GM18498 (cell line): ENCODE measurements at regions not wholly inside any gene's neighbourhood (a gene's known extent, or its start where the extent isn't known, plus 50 kb on each side); places are given as distances from the start of the nearest gene placed in this dataset.
"Not testable (repeated sequence)": the region's sequence is repeated elsewhere in the genome, so short reads cannot be mapped to it uniquely, and the experiment has no call there.

ENCODE experiments used
- ATAC-seq: cut with Tn5 transposase; IDR thresholded peaks from one replicate; pipeline ENCODE4 v1.9.1; 2021; ENCODE audit warnings: mild to moderate bottlenecking, moderate library complexity; ENCODE audit not compliant: unreplicated experiment

DNA sequence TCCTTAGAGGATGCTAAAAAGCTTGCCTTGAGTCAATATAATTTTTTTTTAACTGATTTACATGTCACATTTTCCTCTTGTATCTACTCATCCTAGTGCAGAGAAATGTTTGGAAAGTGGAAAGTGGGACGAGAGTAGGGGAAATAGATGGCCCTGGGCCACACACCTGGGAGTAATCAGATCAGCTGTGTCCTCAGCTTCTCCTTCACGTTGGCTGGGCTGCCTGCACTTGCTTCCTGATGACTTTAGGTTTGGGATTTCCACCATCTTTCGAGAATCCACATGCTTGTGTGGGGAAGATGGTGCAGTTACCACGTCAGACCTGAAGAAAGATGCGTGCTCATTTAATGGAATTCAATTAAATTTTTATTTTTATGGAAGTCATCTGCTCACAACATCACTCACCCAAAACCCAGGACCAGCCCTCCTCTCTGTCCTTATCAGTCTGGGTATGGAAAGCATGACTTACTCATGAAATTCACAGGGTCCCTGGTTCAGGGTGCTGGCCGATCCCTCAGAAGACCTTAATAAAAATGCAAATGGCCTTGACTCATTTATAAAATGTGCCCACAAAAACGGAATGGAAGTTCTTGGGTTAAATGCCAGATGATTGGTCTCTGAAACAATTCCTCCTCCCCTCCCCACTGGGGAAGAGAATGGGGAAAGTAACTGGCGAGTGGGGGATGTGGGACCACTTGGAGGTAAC, 74.5 kb upstream of the TIAM2 start:
- ATAC-seq, result no peak

DNA sequence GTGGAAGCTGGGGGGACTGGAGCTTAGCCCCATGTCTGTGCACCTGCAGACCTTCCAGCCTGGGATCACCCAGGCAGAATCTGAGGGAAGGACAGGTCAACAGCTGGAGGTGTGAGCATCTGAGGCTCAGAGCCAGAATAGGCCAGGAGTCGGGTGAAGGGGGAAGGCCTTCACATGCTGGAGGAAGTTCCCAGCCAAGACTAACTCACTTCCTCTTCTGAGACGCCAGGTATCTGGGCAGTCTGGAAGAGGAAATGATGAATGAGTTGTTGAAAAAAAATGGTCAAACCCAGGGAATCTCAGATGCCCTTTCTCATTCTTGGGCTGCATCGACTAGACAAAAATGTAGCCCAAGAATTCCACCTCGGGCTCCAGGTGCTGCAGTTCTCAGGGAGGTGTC, 73.6 kb upstream of the TIAM2 start:
- ATAC-seq, result no peak

DNA sequence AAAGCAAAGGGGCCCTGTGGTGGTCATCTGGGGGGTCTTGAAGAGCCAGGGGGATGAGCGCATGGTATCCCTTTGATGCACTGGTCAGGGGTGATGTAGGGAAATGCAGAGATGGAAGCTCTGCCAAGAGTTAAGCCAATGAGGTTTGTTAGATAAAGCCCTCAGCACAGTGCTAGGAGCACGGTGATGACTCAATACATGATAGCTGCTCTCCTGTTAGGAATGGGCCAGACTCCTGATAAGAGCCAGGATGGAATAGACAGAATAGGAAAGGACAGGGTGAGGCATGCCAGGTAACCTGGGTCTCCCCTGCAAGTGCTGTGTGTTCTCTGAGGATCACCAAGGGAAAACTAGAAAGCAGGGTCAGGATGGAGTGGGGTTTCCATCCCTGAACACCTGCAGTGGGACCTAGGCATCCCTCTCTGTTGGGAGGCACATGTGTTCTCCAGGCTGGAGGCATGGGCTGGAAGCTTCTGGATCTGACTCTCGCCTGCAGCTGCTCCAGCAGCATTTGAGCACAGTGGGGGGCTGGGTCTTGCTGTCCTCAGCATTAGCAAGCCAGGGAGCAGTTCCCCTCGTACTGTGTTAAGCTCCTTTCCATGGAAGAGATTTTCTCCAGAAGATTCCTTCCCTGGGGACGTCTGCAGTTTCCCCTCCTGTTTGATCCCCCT, 71.8 kb upstream of the TIAM2 start:
- no peak for ATAC-seq

DNA sequence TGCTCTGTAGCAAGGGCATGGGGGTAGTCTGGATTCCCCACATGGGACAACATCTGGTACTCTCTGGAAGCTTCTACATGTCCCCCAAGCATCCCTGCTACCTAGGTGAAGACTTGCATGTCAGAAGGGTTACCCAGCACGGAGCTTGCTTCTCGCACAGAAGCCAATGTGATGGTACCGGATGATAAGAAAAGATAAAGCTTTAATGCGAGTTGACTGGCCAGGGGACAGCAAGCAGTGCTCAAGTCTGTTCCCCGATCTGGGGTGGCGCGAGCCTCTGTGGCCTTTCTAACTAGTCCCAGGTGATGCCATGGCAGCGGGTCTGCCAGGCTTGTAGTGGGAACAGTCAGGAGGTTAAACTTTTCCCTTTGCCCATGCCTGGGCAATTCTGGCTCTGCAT, 70.0 kb upstream of the TIAM2 start:
- no peak for ATAC-seq

DNA sequence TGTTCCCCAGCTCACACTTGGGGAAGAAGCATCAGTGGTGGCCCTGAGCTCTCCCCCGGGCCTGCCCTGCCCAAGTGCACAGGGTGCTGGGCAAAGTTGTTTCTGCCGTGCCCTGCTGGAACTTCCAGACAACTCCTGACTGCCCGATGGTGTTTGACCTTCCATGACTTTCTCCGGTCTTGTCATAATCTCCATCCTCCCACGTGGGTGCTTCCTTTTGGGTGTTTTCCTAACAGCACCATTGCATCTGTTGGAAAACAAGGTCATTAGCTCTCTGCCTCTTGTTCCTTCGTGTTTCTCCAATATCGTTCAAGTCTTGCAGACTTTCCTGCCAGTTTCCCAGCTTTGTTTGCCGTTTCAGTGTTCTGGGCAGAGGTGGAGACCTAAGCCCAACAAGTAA, 68.7 kb upstream of the TIAM2 start:
- no peak for ATAC-seq

DNA sequence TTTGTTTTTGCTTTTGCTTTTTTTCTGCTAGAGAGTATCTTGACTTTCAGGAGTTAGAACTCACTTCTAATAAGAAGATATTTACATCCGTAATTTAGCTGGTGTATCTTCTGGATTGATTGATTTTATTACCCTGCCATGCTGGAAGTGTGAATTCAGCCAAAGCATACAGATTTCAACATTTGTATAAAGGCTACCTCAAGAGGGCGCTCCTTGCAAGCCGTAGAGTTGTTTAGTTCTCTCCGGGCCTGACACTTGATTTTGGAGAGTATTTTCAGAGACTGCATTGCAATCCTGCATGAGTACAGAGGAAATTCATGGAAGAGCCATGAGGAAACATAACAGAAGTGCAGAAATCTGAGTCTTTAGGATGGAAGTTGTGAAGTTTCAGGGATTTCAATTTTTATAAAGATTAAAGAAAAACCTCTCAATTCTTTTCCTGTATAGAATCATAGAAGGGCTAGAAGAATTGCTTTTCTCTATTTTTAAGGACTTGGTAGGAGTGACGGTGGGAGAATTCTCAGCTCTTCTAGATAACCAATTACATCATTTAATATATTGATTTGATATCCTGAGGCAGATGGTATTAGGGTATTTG, 66.7 kb upstream of the TIAM2 start:
- ATAC-seq, result peak; percentile 74

DNA sequence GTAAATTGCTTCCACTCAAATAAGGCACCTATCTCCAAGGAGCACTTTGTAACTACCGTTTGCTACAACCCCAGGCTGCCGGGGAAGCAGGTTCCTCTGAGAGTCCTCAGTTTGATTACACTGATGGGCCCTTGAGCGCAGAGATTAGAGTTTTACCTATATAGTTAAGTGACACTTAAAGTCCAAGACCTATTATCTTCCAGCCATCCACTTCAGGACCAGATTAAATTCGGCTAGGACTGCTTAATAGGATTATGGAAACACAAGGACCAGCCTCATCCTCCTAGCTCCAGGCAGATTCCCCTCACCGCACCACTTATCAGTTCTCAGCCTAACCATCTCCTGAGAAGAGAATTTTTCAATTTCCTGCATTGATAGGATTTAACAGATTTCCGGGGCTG, 64.7 kb upstream of the TIAM2 start:
- ATAC-seq, result no peak

DNA sequence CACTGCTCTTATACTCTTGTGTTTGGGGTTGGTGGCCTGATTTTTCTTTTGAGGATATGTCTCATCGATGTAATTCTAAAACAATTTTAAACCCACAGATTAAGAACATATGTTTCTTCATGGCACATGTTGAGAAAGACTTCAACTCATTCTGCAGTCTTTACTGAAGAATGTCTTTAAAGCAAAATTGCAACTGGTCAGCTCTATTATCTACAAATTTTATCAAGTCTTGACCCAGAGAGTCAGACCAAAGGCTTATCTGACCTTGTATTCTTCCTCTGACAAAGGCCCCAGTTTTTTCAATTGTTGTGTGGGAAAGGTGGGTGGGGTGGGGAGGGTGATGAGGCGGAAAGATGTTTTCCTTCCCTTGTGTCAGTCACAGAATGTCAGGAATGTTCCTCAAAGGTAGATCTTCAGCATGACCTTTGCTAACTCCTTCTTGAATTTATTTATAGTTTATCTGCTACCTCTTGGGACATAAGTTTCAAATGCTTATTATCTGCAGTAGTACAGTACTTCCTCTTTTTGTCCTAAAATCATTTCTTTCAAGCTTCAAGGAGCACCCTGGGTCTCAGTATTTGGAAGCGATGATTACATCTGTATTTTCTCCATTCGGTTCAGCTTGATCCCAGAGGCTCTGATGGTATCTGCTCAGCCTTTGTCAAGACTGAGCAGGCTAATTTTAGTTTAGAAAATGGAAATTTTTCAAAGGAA, 63.2 kb upstream of the TIAM2 start:
- no peak for ATAC-seq

DNA sequence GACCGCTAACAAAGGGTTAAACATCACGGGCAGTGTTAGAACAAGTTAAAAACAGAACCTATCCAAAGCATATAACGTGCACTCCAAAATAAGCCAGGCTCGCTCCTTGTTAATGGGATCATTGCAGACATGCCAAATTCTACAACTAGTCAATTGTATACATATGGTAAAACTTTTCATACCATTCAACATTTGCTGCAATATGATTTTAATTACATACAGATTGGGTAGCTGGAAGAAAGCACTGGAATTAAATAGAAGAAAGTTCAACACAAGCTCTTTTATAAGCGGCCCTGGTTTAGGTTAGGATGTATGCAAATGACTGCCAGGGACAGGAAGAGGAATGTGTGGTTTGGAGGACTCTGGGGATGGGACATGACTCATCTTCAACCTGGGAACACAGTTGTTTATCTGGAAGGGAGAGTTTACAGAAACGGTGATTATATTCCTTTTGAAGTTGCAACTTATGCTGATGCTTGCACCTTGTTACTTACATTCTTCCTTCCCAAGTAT, 62.5 kb upstream of the TIAM2 start:
- no peak for ATAC-seq

DNA sequence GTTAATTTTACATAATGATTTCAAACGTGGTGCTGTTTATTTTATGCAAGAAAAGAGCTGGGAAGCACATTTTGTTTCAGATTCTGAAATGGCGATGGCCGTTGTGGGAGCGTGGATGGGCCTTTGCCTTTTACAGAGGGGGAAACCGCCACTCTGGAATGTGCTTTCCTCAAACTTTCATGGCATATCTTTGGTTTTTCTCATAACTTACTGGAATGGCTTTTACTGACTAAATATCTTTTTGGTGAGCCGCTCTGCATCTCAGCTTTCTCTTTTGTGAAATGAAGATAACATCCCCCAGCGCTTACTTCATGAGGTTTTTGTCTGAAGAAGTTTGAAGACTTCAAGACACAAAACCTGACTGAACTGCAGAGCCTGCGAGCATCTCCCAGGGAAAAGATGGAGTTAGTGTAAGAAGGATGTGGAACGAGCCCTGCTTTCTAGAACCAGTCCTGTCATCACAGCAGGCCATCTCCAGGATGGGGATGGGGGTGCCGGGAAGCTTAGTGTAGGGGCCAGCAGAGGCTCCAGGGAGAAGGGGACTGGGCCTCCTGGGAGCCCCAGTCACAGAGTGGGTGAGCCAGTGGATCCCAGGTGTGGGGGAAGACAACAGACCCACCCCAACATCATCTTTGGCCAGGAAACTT, 61.8 kb upstream of the TIAM2 start:
- ATAC-seq, result no peak

DNA sequence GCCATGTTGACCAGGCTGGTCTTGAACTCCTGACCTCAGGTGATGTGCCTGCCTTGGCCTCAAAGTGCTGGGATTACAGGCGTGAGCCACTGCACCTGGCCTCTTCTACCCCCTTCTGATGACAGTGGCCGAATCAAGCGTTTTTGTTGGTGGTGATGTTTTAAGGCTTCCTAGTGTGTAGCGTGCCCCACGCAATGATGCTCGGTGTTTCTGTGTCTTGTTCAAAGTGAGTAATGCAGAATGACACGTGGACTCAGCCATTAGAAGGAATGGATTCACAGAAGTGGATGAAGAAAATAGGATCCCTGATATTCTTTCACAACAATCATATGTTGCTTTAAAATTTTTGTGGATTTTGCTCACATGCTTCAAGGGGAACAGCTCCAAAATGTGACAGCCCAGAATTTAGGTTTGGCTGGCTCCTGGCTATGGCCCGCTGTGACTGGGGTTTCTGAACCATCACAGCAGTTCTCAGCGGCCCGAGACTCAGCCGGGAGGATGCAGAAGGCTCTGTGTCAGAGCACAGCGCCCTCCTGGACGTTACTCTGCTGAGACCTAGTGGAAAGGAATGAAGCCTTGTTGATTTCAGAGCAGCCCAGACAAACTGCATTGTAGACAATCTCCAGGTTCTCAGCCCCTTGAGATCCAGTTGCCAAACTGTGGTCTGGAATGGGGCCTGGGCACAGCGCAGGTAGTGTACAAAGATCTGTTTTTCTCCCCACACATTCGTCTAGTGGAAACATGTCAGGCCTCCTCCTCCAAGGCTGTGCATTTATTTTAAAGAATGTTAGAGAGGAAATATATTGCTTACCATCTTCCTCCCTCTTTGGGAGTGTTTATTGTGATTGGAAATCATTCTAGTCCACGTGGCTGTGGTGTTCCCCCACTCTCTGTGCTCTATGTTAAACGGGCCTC, 57.6 kb upstream of the TIAM2 start:
- ATAC-seq, result no peak

DNA sequence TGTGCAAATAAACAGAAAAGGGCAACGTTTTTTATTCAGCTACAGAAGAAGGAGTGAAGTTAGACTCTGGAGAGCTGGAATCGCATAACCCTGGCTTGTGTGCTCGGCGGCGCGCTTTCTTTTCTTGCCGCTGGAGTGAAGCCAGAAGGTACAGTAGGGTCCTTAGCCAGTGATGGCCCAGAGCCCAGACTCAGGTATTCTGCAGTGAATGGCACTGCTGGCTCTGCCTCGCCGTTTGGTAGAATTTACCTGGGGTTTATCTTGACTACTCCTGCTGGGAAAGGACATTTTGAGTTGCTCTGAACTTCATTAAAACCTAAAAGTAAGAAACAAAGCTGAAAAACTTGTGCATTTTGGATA, 56.9 kb upstream of the TIAM2 start:
- ATAC-seq, result no peak

DNA sequence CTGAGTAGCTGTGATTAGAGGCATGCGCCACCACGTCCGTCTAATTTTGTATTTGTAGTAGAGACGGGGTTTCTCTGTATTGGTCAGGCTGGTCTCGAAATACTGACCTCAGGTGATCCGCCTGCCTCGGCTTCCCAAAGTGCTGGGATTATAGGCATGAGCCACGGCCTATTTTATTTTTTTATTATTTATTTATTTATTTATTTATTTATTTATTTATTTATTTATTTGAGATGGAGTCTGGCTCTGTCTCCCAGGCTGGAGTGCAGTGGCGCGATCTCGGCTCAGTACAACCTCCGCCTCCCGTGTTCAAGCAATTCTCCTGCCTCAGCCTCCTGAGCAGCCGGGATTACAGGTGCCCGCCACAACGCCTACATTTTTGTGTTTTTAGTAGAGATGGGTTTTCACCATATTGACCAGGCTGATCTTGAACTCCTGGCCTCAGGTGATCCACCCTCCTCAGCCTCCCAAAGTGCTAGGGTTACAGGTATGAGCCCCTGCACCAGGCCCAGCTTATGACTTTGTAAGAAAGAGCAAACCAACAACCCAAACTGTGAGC, 56.3 kb upstream of the TIAM2 start:
- not testable (repeated sequence) for ATAC-seq

DNA sequence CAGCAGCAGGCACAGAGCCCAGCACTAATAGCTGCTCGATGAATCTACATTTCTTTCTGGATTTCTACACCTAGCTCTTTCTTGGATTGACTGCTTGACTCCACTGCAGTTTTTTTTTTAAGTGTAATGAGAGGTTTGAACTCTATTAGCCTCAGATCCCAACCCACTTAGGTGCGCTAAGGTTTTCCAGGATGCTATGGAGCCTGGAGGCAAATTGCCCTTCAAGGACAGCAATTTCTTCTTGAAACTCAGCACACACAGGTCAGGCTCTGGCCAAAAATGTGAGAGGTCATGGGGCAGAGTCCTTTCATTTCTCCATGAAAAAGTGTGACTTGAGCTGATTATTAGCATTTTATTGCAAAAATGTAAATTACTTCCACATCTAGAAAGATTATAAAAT, 52.3 kb upstream of the TIAM2 start:
- no peak for ATAC-seq

DNA sequence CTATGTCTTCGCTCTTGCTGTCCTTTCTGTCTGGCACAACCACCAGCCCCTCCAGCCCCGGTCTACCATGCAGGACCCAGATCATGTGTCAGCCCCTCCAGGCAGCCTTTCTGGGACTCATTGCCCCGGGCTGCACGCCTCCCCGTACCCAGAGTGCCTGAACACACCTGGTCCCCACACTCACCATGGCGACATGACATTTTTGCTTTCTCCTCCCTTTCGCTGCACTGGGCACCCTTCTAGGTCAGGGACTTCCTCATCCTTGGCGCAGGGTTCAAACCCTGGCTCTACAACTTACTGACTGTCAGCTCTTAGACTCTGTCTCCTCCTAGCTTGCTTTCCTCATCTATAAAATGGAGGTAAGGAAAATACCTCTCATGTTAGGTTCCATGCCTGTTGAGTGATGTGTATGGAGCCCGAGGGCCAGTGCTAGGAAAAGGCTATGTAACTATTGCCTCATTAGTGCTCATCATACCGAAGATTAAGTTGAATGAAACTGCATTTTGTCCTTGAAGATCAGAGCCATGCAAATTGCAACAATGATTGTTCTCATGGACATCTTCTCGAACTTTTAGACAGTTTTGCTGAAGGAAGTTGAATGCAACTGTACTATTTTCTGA, 49.7 kb upstream of the TIAM2 start:
- ATAC-seq, result no peak
